HCT116 (cell line): ENCODE measurements at regions not wholly inside any gene's neighbourhood (a gene's known extent, or its start where the extent isn't known, plus 50 kb on each side); places are given as distances from the start of the nearest gene placed in this dataset.

Experiments
- ATAC-seq: fragments of 200-7000 bp; cut with Tn5 transposase; 2 replicates; pipeline ENCODE4 v1.9.1; 2020; ENCODE audit warnings: mild to moderate bottlenecking, moderate library complexity
- BruUV-seq: library from RNA; stranded (reverse); fragments of 400-500 nt; replicated peaks from 2 replicates; lab custom pipeline; 2021; lab: Mats Ljungman, UMichigan
- CTCF ChIA-PET: fragments of 300-600 bp; sonication (Branson Sonifier 250); formaldehyde crosslinking; loops from one replicate; lab custom pipeline; 2021; ENCODE audit warnings: antibody characterized with exemption; lab: Charles Lee
- POLR2A ChIA-PET: fragments of 300-600, 350-600 bp; sonication (Branson Sonifier 250); formaldehyde crosslinking; loops from one replicate; lab custom pipeline; 2021; ENCODE audit warnings: antibody characterized with exemption; lab: Charles Lee
- RAD21 ChIA-PET, 2 experiments: fragments of 300-600 bp; sonication (Branson Sonifier 250); formaldehyde crosslinking; loops; one replicate each; lab custom pipeline; 2023; ENCODE audit warnings: low total read pairs in 2 of 2; ENCODE audit not compliant: uncharacterized antibody in 2 of 2, unreplicated experiment in 2 of 2, low non-redundant PET in 1 of 2; lab: Charles Lee
- DNase-seq: peaks from one replicate; pipeline ENCODE4 v3.0.0-alpha.2; 2010; ENCODE audit warnings: low read depth, low spot score
- H2AFZ ChIP-seq: fragments of 200-600 bp; shearing (Covaris generic), sonication (generic); 2 replicates; pipeline ENCODE4 v1.6.1; 2017; ENCODE audit warnings: low read depth, mixed run types, mixed read lengths, antibody characterized with exemption, low read length; ENCODE audit not compliant: poor library complexity, severe bottlenecking
- H3K27ac ChIP-seq: 2 replicates; pipeline ENCODE4 v1.5.1; 2012; ENCODE audit warnings: low read depth, low read length
- H3K27me3 ChIP-seq: fragments of 200-600 bp; sonication (generic); 2 replicates; pipeline ENCODE4 v1.6.1; 2016; ENCODE audit warnings: mixed run types, low read length, mixed read lengths; ENCODE audit not compliant: insufficient read depth
- H3K36me3 ChIP-seq, 2 experiments: fragments of 200-500 bp in 1 of 2; fragments of 200-600 bp in 1 of 2; sonication (Bioruptor generic) in 1 of 2; sonication (generic) in 1 of 2; 2 replicates each; pipeline versions ENCODE4 v1.5.1 to v1.6.1; 2014 to 2016; ENCODE audit warnings: low read length in 2 of 2, inconsistent platforms in 1 of 2, mixed read lengths in 1 of 2, mixed run types in 1 of 2; ENCODE audit not compliant: insufficient read depth in 2 of 2, control insufficient read depth in 1 of 2
- H3K4me1 ChIP-seq, 2 experiments: fragments of 200-600 bp in 1 of 2; sonication (generic) in 1 of 2; 2 replicates each; pipeline versions ENCODE4 v1.5.1 to v1.6.1; 2012 to 2017; ENCODE audit warnings: low read length in 2 of 2, inconsistent platforms in 1 of 2, mild to moderate bottlenecking in 1 of 2, mixed read lengths in 1 of 2, mixed run types in 1 of 2, moderate library complexity in 1 of 2; ENCODE audit not compliant: insufficient read depth in 2 of 2, control insufficient read depth in 1 of 2
- H3K4me2 ChIP-seq: fragments of 200-600 bp; sonication (generic); 2 replicates; pipeline ENCODE4 v1.6.1; 2017; ENCODE audit warnings: mixed run types, low read length, mixed read lengths
- H3K4me3 ChIP-seq, 2 experiments: fragments of 200-600 bp in 1 of 2; sonication (generic) in 1 of 2; replicated peaks in 1 of 2; 2 replicates each; pipeline ENCODE4 v1.5.1; 2011 to 2016; ENCODE audit warnings: low read length in 2 of 2, control low read depth in 1 of 2, low read depth in 1 of 2, mild to moderate bottlenecking in 1 of 2, mixed read lengths in 1 of 2, mixed run types in 1 of 2
- H3K79me2 ChIP-seq: fragments of 200-600 bp; sonication (generic); 2 replicates; pipeline ENCODE4 v1.6.1; 2017; ENCODE audit warnings: mild to moderate bottlenecking, mixed run types, low read length, moderate library complexity, mixed read lengths; ENCODE audit not compliant: insufficient read depth
- H3K9ac ChIP-seq: fragments of 200-600 bp; sonication (generic); 2 replicates; pipeline ENCODE4 v1.6.1; 2016; ENCODE audit warnings: low read length, mixed read lengths
- H3K9me2 ChIP-seq: fragments of 200-600 bp; sonication (generic), shearing (Covaris generic); 2 replicates; pipeline ENCODE4 v1.6.1; 2017; ENCODE audit warnings: mixed run types, mild to moderate bottlenecking, moderate library complexity; ENCODE audit not compliant: insufficient read depth
- H3K9me3 ChIP-seq, 2 experiments: fragments of 200-500 bp in 1 of 2; fragments of 200-600 bp in 1 of 2; sonication (Bioruptor generic) in 1 of 2; sonication (generic) in 1 of 2; 2 replicates each; pipeline ENCODE4 v1.6.1; 2014 to 2017; ENCODE audit warnings: low read length in 2 of 2, mixed read lengths in 2 of 2, inconsistent platforms in 1 of 2, low read depth in 1 of 2, mild to moderate bottlenecking in 1 of 2, mixed run types in 1 of 2, moderate library complexity in 1 of 2; ENCODE audit not compliant: control insufficient read depth in 1 of 2, insufficient read depth in 1 of 2
- H4K20me1 ChIP-seq: fragments of 200-600 bp; sonication (generic), shearing (Covaris generic); 2 replicates; pipeline ENCODE4 v1.6.1; 2017; ENCODE audit warnings: mixed run types, mild to moderate bottlenecking, moderate library complexity; ENCODE audit not compliant: insufficient read depth
- ELF1 ChIP-seq: IDR thresholded peaks from 2 replicates; pipeline ENCODE4 v1.6.1; 2012; ENCODE audit warnings: low read depth, borderline replicate concordance
- POLR2AphosphoS5 ChIP-seq: IDR thresholded peaks from 2 replicates; pipeline ENCODE4 v1.6.1; 2011; ENCODE audit warnings: mild to moderate bottlenecking, low read depth, low read length, moderate library complexity
- ZFX ChIP-seq: fragments of 450-650 bp; IDR thresholded peaks from 2 replicates; pipeline ENCODE4 v1.6.1; 2017
- intact Hi-C: fragments of 100-400 bp; cut with micrococcal nuclease; formaldehyde crosslinking; loops from 2 replicates; pipeline ENCODE4 v1.10.0; 2022
- TF ChIP-seq, protein P1 (sequence below), 3 experiments: fragments of 200-600 bp in 1 of 3; sonication (generic) in 1 of 3; IDR thresholded peaks in 2 of 3; conservative IDR thresholded peaks in 1 of 3; 2 replicates each; pipeline ENCODE4 v1.5.1; 2012 to 2017; ENCODE audit warnings: low read depth in 2 of 3, low read length in 2 of 3, antibody characterized with exemption in 1 of 3, borderline replicate concordance in 1 of 3, control low read depth in 1 of 3, mild to moderate bottlenecking in 1 of 3, mixed read lengths in 1 of 3, mixed run types in 1 of 3, moderate library complexity in 1 of 3; ENCODE audit not compliant: insufficient read depth in 1 of 3

DNA sequence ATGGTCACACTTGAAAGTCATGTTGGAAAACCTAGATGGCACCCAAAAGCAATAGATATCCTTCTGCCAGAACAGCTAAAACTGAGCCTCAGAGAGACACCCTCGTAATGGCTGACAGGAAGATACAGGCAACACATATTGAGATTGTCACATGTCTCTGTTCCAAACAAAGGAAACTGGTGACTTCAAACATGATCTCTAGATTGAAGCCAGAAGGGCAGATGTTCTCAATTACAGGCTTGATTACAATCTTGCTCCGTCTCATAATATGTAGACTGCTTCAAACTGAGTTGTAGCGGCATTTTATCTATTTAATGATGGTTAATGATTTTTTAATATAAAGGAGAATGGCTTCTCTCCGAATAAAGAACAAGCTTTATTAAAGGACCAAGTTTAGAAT is 774.3 kb downstream of the KCTD16 start:
- Histone ChIP-seq H3K9ac (no peak overlapping the region), H3K4me2 (no peak overlapping the region), H3K9me2 (no peaks in the 10 kb centered on the region), H3K9me3 (no peaks in the 10 kb centered on the region), H3K27ac (no peak overlapping the region)
- POLR2A ChIA-PET, result no interaction called here
- ATAC-seq, result no peak
- CTCF ChIA-PET, result no interaction called here
- RAD21 ChIA-PET, result no interaction called here
- intact Hi-C loops, result no loop called here
- no peak for TF ChIP-seq ZFX
- TF ChIP-seq, protein P1, sequence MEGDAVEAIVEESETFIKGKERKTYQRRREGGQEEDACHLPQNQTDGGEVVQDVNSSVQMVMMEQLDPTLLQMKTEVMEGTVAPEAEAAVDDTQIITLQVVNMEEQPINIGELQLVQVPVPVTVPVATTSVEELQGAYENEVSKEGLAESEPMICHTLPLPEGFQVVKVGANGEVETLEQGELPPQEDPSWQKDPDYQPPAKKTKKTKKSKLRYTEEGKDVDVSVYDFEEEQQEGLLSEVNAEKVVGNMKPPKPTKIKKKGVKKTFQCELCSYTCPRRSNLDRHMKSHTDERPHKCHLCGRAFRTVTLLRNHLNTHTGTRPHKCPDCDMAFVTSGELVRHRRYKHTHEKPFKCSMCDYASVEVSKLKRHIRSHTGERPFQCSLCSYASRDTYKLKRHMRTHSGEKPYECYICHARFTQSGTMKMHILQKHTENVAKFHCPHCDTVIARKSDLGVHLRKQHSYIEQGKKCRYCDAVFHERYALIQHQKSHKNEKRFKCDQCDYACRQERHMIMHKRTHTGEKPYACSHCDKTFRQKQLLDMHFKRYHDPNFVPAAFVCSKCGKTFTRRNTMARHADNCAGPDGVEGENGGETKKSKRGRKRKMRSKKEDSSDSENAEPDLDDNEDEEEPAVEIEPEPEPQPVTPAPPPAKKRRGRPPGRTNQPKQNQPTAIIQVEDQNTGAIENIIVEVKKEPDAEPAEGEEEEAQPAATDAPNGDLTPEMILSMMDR (IDR thresholded peaks at IDR 0.05 in 2 of 3, conservative IDR thresholded peaks at IDR 0.05 in 1 of 3; ENCODE audit: borderline replicate concordance in 1 of 3, insufficient read depth in 1 of 3, low read depth in 2 of 3, low read length in 2 of 3), result no peak
- TF ChIP-seq POLR2AphosphoS5, result no peak
- TF ChIP-seq, all 23 proteins: peak for 0
- Histone ChIP-seq H3K4me3 (no peak overlapping the region), H3K36me3 (no peaks in the 10 kb centered on the region), H3K4me1 (no peaks in the 10 kb centered on the region), H4K20me1 (no peaks in the 10 kb centered on the region), H3K27me3 (peaks cover 4% of the 10 kb centered on the region), H3K79me2 (no peaks in the 10 kb centered on the region), H2AFZ (no peak overlapping the region)
- no peak for DNase-seq
- no TSS peak for BruUV-seq

DNA sequence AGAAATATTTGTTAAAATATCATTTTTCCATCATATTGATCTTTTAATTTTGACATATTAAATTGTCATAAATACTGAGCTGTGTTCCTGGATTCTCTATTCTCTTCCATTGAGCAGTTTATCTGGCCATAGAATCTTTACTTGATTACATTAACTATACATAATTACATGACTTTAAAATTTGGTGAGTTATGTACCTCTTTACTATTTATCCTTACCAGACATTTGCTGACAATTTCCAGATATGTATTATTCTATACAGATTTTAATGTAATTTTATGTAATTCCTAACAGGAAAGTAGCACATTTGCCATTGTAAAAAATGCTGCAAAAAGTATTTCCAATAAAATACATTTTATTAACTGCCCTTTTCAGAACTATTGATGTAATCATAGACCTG is 770.3 kb downstream of the KCTD16 start:
- no peak overlapping the region for H2AFZ ChIP-seq
- no peak overlapping the region for H3K9ac ChIP-seq
- TF ChIP-seq ELF1, result no peak
- no peaks in the 10 kb centered on the region for H3K9me3 ChIP-seq
- CTCF ChIA-PET, result no interaction called here
- H3K4me1 ChIP-seq, result no peaks in the 10 kb centered on the region
- RAD21 ChIA-PET, result no interaction called here
- peaks cover 12% of the 10 kb centered on the region for H3K27me3 ChIP-seq
- DNase-seq (no peak), ATAC-seq (no peak)
- H3K36me3 ChIP-seq, result no peaks in the 10 kb centered on the region
- no peak overlapping the region for H3K4me2 ChIP-seq
- no peaks in the 10 kb centered on the region for H3K9me2 ChIP-seq
- POLR2A ChIA-PET, result no interaction called here
- no peaks in the 10 kb centered on the region for H3K79me2 ChIP-seq
- no peaks in the 10 kb centered on the region for H4K20me1 ChIP-seq
- intact Hi-C loops, result no loop called here
- H3K27ac ChIP-seq, result no peak overlapping the region
- no TSS peak for BruUV-seq
- no peak overlapping the region for H3K4me3 ChIP-seq
